ENCODE measurements at regions not wholly inside any gene's neighbourhood (a gene's known extent, or its start where the extent isn't known, plus 50 kb on each side); places are given as distances from the start of the nearest gene placed in this dataset.

DNA sequence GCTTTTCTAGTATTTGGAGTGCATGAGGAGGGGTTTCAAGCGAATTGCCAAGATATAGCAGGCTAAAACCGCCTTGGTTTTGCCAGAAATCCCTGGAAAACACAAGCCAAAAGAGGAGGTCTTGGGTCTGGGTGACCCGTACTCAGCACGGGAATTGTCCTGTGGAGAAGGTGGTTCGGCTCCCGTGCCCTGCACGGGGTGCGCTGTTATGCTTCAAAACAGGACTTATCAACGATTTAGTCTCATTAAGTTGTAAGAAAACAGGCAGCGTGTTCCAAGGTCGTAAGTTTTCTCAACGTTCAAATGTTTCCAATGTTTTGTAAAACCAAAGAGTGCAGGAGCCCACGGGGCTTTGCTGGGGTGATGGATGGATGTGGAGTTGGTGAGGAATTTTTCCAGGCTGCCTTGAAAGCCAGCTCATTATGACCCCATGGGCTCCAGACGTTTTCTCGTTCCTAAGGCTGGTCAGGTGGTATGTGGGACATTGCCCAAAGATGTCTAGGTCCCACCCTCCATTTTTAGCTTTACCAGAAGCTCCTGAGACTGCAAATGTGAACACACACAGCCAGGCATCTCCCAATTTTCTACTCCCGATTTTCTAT is 75.4 kb upstream of the CLDN14 start:
- intact Hi-C loops (cut with DNase I): no loop called here
- no peak for ATAC-seq
- peaks cover 0 to 16% (median 0%) of the 10 kb centered on the region in 12 donors for H3K9me3 ChIP-seq
- no peak overlapping the region for H3K4me3 ChIP-seq
- H3K36me3 ChIP-seq: no peaks in the 10 kb centered on the region
- DNase-seq: no peak
- H3K4me1 ChIP-seq: peaks cover 0 to 13% (median 0%) of the 10 kb centered on the region in 12 donors
- H3K27me3 ChIP-seq: peaks cover 0 to 20% (median 0%) of the 10 kb centered on the region in 9 donors
- H3K27ac ChIP-seq: no peak overlapping the region
- WGBS, 4 donors: 62 to 74% (median 69%) methylated on average over 16 of the region's 16 CpGs
- TF ChIP-seq, protein P1, sequence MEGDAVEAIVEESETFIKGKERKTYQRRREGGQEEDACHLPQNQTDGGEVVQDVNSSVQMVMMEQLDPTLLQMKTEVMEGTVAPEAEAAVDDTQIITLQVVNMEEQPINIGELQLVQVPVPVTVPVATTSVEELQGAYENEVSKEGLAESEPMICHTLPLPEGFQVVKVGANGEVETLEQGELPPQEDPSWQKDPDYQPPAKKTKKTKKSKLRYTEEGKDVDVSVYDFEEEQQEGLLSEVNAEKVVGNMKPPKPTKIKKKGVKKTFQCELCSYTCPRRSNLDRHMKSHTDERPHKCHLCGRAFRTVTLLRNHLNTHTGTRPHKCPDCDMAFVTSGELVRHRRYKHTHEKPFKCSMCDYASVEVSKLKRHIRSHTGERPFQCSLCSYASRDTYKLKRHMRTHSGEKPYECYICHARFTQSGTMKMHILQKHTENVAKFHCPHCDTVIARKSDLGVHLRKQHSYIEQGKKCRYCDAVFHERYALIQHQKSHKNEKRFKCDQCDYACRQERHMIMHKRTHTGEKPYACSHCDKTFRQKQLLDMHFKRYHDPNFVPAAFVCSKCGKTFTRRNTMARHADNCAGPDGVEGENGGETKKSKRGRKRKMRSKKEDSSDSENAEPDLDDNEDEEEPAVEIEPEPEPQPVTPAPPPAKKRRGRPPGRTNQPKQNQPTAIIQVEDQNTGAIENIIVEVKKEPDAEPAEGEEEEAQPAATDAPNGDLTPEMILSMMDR (IDR thresholded peaks at IDR 0.05): no peak
- no peak for TF ChIP-seq POLR2A (IDR thresholded peaks at IDR 0.05)

DNA sequence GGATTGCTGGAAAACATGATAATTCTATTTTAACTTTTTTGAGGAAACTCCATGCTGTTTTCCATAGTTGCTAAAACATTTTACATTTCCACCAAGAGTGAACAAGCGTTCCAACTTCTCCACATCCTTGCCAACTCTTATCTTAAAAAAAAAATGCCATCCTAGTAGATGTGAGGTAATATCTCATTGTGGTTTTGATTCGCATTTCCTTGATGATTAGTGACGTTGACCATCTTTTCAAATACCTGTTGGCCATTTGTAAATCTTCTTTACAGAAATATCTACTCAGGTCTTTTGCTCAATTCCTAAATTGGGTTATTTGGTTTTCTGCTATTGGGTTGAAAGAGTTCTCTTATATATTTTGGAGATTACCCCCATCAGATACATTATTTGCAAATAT is 77.4 kb upstream of the CLDN14 start:
- WGBS, 4 donors: 72 to 82% (median 74%) methylated on average over 3 of the region's 3 CpGs
- intact Hi-C loops (cut with DNase I): no loop called here

DNA sequence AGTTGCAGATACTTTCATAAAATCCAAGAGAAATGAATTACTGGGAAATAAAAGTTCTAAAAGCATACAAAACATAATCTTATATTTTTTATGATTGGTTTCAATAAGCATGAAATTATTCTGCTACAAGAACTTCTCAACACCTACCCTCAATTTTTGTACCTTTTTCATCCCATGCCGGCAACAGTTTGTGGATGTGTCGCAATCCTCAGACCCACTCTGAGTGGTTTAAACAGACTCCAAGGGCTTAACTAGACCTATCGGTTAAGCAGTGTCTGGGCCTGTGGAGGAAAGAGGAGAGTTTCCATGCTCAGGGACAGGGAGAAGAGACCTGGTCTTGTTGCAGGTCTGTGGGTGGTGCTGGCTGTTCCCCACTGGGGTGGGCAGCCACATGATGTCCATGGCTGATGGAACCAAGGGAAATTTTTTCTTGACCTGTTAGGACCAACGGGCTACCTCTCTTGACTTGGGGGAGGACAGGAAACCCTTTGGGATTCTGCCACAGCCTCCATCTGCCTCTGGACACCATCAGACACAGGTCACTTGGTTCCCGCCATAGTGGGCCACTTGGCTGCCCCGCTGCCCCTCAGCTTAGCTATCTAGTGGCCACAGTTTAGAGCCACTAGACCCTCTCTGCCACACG is 81.1 kb upstream of the CLDN14 start:
- Histone ChIP-seq H3K9me3 (peaks cover 0 to 16% (median 2%) of the 10 kb centered on the region in 12 donors), H3K4me3 (no peak overlapping the region), H3K36me3 (no peaks in the 10 kb centered on the region), H3K27me3 (peaks cover 0 to 21% (median 0%) of the 10 kb centered on the region in 9 donors), H3K27ac (no peak overlapping the region), H3K4me1 (no peaks in the 10 kb centered on the region)
- TF ChIP-seq, protein P1 (IDR thresholded peaks at IDR 0.05): no peak
- no peak for TF ChIP-seq POLR2A (IDR thresholded peaks at IDR 0.05)
- WGBS, 4 donors: 84 to 89% (median 89%) methylated on average over 7 of the region's 7 CpGs
- no peak for DNase-seq
- no peak for ATAC-seq
- intact Hi-C loops (cut with DNase I): no loop called here

More for the DNA sequence above, 77.4 kb upstream of the CLDN14 start:
- DNase-seq: no peak
- H3K27me3 ChIP-seq: peaks cover 0 to 13% (median 0%) of the 10 kb centered on the region in 9 donors
- no peak for ATAC-seq
- H3K4me3 ChIP-seq: no peak overlapping the region
- H3K9me3 ChIP-seq: peaks cover 0 to 16% (median 0%) of the 10 kb centered on the region in 12 donors
- H3K27ac ChIP-seq: no peak overlapping the region
- TF ChIP-seq, protein P1 (IDR thresholded peaks at IDR 0.05): no peak
- TF ChIP-seq POLR2A (IDR thresholded peaks at IDR 0.05): no peak
- H3K36me3 ChIP-seq: no peaks in the 10 kb centered on the region
- no peaks in the 10 kb centered on the region for H3K4me1 ChIP-seq

DNA sequence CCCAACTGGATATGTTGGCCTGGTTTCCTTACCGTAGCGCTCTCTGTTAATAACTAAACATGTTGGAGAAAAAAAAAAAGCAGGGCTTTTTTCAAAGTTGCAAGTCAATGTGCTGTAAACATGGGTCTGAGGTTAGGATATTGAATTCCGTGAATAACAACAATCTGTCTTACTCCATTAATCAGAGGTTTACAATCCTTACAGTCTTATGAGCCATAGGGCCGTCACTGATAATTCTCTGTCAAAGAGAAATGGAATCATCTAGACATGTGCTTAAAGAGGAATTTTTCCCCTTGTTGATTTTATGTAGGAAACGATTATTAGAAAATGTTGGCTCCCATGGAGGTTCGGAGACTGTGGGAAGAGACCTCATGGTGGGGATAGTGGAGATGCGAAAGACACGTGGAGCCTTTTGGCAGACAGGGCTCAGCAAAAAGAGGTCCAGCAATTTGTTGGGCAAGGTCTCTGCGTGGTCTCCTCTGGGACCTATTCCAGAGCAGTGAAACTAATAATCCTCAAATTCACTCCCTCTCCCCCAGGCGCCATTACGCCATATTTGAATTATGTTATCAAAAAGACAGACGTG is 83.5 kb upstream of the CLDN14 start:
- Histone ChIP-seq H3K36me3 (no peaks in the 10 kb centered on the region), H3K27me3 (peaks cover 0 to 16% (median 2%) of the 10 kb centered on the region in 9 donors), H3K4me3 (no peak overlapping the region), H3K27ac (no peak overlapping the region), H3K9me3 (peaks cover 0 to 4% (median 0%) of the 10 kb centered on the region in 12 donors), H3K4me1 (no peaks in the 10 kb centered on the region)
- DNase-seq: no peak
- WGBS, 4 donors: 76 to 81% (median 78%) methylated on average over 12 of the region's 12 CpGs
- TF ChIP-seq, protein P1 (IDR thresholded peaks at IDR 0.05): no peak
- intact Hi-C loops (cut with DNase I): no loop called here
- no peak for ATAC-seq
